GM12873 (cell line): ENCODE measurements at regions not wholly inside any gene's neighbourhood (a gene's known extent, or its start where the extent isn't known, plus 50 kb on each side); places are given as distances from the start of the nearest gene placed in this dataset.

Source experiments
- CTCF ChIP-seq: IDR thresholded peaks from 2 replicates; pipeline ENCODE4 v1.5.1; 2012; ENCODE audit warnings: low read depth, mild to moderate bottlenecking, moderate library complexity, low read length, control low read depth; ENCODE audit not compliant: insufficient read depth; ENCODE audit errors: missing control alignments

DNA sequence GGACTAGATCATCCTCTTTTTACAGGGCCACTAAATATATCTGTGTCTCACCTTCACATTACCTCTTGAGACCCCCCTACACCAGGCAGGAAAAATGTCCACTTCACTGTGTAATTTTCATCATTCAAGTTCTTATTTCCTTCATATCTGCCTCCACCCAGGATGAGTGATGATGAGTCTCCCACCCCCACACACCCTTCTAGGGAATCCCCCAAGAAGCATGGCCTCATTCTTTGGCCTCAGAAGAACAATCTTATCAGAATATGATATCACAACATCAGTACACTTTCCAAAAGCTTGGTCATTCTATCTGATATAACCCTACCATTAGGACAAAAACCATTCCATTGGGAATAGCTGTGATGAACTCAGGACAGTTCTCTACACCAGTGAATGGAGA lies 170.3 kb upstream of the DUSP10 start:
- TF ChIP-seq CTCF, result no peak

- no peak for TF ChIP-seq CTCF
These were observed 169.8 kb upstream of the DUSP10 start for GRCh38 chr1:221911714-221912113.

- TF ChIP-seq CTCF, result no peak
These were observed 168.3 kb upstream of the DUSP10 start for GRCh38 chr1:221910222-221910621.

DNA sequence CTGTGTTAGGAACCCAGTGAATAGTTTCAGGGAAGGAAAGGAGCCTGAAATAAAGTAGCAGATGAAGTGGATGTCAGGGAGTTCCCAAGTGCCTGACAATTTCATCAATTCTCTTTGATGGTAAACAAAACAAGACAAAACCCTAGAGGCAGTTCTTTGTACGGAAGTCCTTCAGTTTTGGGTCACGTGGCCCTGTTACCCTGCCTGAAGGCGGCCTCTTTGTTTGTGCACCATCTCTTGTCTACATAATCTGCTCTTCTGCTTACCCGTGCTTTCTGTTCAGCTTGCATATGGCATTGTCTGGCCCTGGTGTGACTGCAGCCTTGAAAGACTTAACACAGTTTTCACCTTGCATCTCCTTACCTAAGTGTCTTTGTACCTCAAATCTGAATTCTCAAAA lies 166.7 kb upstream of the DUSP10 start:
- no peak for TF ChIP-seq CTCF

GRCh38 chr1:221907166-221907932 lies 165.5 kb upstream of the DUSP10 start:
- no peak for TF ChIP-seq CTCF

GRCh38 chr1:221905802-221906201 lies 163.9 kb upstream of the DUSP10 start:
- no peak for TF ChIP-seq CTCF

DNA sequence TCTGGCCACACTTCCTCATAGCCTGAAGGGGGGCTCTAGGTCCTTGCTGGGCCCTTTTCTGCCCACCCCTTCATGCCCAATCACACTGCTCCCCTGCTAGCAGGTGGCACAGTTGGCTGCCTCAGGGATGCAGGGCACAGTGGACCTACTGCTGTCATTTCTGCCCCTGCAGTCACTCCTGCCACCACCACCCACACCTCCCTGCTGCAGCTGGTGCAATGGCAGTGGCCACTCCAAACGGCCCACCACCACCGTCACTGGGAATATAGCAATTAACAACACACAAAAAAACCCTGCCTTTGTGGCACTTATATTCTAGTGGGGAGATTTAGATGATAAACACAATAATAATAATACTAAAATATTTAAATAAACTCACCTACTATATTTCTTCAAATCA lies 162.4 kb upstream of the DUSP10 start:
- TF ChIP-seq CTCF, result no peak
